ENCODE measurements at regions not wholly inside any gene's neighbourhood (a gene's known extent, or its start where the extent isn't known, plus 50 kb on each side); places are given as distances from the start of the nearest gene placed in this dataset.

DNA sequence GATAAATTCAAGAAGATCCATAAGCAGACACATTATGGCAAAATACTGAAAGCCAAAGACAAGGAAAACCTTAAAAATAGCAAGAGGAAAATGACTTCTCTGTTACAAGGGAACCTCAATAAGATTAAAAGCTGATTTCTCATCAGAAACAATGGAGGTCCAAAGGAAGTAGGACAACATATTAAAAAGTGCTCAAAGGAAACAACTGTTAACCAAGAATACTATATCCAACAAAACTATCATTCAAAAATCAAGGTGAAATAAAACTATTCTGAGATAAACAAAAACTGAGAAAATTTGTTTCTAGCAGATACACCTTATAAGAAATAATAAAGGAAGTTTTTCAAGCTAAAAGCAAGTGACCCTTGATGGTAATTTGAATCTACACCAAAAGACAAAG lies 314.7 kb upstream of the ROPN1 start:
- Histone ChIP-seq H3K9me2 (ENCODE audit: insufficient read depth, low read length) (no peaks in the 10 kb centered on the region), H3K4me2 (ENCODE audit: low read length) (no peak overlapping the region), H3K4me1 (ENCODE audit: insufficient read depth, low read length, poor library complexity, severe bottlenecking) (no peaks in the 10 kb centered on the region), H2AFZ (ENCODE audit: low read length) (no peak overlapping the region), H4K20me1 (ENCODE audit: insufficient read depth, low read length) (no peaks in the 10 kb centered on the region), H3K79me2 (ENCODE audit: insufficient read depth, low read depth, low read length) (no peaks in the 10 kb centered on the region), H3K4me3 (ENCODE audit: low read depth, low read length, poor library complexity, severe bottlenecking) (no peak overlapping the region), H3K36me3 (ENCODE audit: insufficient read depth, low read length) (no peaks in the 10 kb centered on the region), H3K27ac (ENCODE audit: low read depth, low read length, poor library complexity, severe bottlenecking) (no peak overlapping the region), H3K9me3 (ENCODE audit: low read length) (peaks cover 16% of the 10 kb centered on the region; the same call in 1 of the 2 replicates)
- intact Hi-C loops (cut with micrococcal nuclease; ENCODE audit: unreplicated experiment): no loop called here
- TF ChIP-seq CTCF (conservative IDR thresholded peaks at IDR 0.05; ENCODE audit: low read length): no peak
- TF ChIP-seq EZH2phosphoT487 (IDR thresholded peaks at IDR 0.05; ENCODE audit: borderline replicate concordance, low read depth, low read length): no peak
- no TSS peak for BruUV-seq (replicated peaks)
- DNase-seq (ENCODE audit: low spot score): no peak
- ChIA-PET POLR2A (no interaction called here), CTCF (ENCODE audit: unreplicated experiment) (no interaction called here)

GRCh38 chr3:124313621-124314020 lies 321.7 kb upstream of the ROPN1 start:
- BruUV-seq (replicated peaks): no TSS peak

More at GRCh38 chr3:124313621-124314020, 321.7 kb upstream of the ROPN1 start:
- intact Hi-C loops (cut with micrococcal nuclease; ENCODE audit: unreplicated experiment): no loop called here
- POLR2A ChIA-PET: no interaction called here
- TF ChIP-seq CTCF (conservative IDR thresholded peaks at IDR 0.05; ENCODE audit: low read length) (no peak), EZH2phosphoT487 (IDR thresholded peaks at IDR 0.05; ENCODE audit: borderline replicate concordance, low read depth, low read length) (no peak)
- no peaks in the 10 kb centered on the region for H3K36me3 ChIP-seq (ENCODE audit: insufficient read depth, low read length)
- H3K4me2 ChIP-seq (ENCODE audit: low read length): no peak overlapping the region
- no peaks in the 10 kb centered on the region for H4K20me1 ChIP-seq (ENCODE audit: insufficient read depth, low read length)
- no peaks in the 10 kb centered on the region for H3K9me3 ChIP-seq (ENCODE audit: low read length)
- H3K79me2 ChIP-seq (ENCODE audit: insufficient read depth, low read depth, low read length): no peaks in the 10 kb centered on the region
- no peaks in the 10 kb centered on the region for H3K9me2 ChIP-seq (ENCODE audit: insufficient read depth, low read length)
- H3K4me1 ChIP-seq (ENCODE audit: insufficient read depth, low read length, poor library complexity, severe bottlenecking): no peaks in the 10 kb centered on the region
- no peak overlapping the region for H3K27ac ChIP-seq (ENCODE audit: low read depth, low read length, poor library complexity, severe bottlenecking)
- no peak for DNase-seq (ENCODE audit: low spot score)
- H3K4me3 ChIP-seq (ENCODE audit: low read depth, low read length, poor library complexity, severe bottlenecking): no peak overlapping the region
- CTCF ChIA-PET (ENCODE audit: unreplicated experiment): no interaction called here
- H2AFZ ChIP-seq (ENCODE audit: low read length): no peak overlapping the region

Data from OCI-LY7 (cell line).